ENCODE measurements at regions not wholly inside any gene's neighbourhood (a gene's known extent, or its start where the extent isn't known, plus 50 kb on each side); places are given as distances from the start of the nearest gene placed in this dataset.

GRCh38 chr21:32062591-32063227 is 189.9 kb downstream of the HUNK start:
- TF ChIP-seq POLR2A (IDR thresholded peaks at IDR 0.05) (no peak), CTCF (IDR thresholded peaks at IDR 0.05 in 4 of 5, conservative IDR thresholded peaks at IDR 0.05 in 1 of 5) (no peak)

Measured in gastrocnemius medialis (tissue), 4 donors.